Muscle of leg (tissue), 3 donors: ENCODE measurements at regions not wholly inside any gene's neighbourhood (a gene's known extent, or its start where the extent isn't known, plus 50 kb on each side); places are given as distances from the start of the nearest gene placed in this dataset.
"Not testable (repeated sequence)": the region's sequence is repeated elsewhere in the genome, so short reads cannot be mapped to it uniquely, and the experiment has no call there.

ENCODE experiments used
- DNase-seq: peaks from one replicate; pipeline ENCODE4 v3.0.0; 2013
- H3K27ac ChIP-seq: one replicate; pipeline ENCODE4 v1.5.1; 2013; ENCODE audit warnings: mild to moderate bottlenecking, low read length, control low read depth
- H3K27me3 ChIP-seq: one replicate; pipeline ENCODE4 v1.6.1; 2013; ENCODE audit warnings: low read length; ENCODE audit not compliant: control insufficient read depth, insufficient read depth
- H3K36me3 ChIP-seq: one replicate; pipeline ENCODE4 v1.6.1; 2013; ENCODE audit warnings: low read length; ENCODE audit not compliant: control insufficient read depth, insufficient read depth
- H3K4me1 ChIP-seq: one replicate; pipeline ENCODE4 v1.6.1; 2013; ENCODE audit warnings: low read length; ENCODE audit not compliant: control insufficient read depth, insufficient read depth
- H3K4me3 ChIP-seq: one replicate; pipeline ENCODE4 v1.5.1; 2013; ENCODE audit warnings: low read length, control low read depth
- H3K9me3 ChIP-seq: replicated peaks from 2 replicates; pipeline ENCODE4 v1.6.1; 2013; ENCODE audit warnings: low read depth, low read length; ENCODE audit not compliant: control insufficient read depth
- WGBS: methylation state at CpG from one replicate; pipeline ENCODE4 v1.1.5; 2013; ENCODE audit warnings: missing lambda C conversion rate; ENCODE audit not compliant: insufficient coverage; 5-methylcytosine and 5-hydroxymethylcytosine counted together

DNA sequence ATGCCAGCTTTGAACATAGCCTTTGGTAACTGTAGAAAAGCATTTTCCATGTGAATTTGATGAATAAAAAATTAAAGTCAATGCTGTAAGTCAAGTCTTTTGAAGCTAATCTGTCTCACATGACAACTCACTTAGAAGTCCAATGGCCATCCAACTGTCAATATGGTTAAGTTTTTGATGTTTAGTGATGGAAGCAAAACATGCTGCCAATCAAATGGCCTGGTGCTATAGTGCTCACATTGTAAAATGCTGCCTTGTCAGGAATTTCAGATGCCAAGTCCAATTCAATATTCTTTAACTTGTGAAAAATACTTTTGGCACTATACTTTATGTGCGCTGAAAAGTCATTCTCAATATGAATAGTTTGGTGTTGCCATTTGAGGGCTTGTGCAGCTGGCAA lies 1361.8 kb upstream of the ALCAM start:
- H3K27me3 ChIP-seq, result no peaks in the 10 kb centered on the region
- H3K4me1 ChIP-seq, result no peaks in the 10 kb centered on the region
- no peak for DNase-seq
- H3K27ac ChIP-seq, result no peak overlapping the region
- H3K36me3 ChIP-seq, result no peaks in the 10 kb centered on the region
- H3K4me3 ChIP-seq, result no peak overlapping the region
- no peaks in the 10 kb centered on the region for H3K9me3 ChIP-seq
- no CpG with 5 or more reads among the region's 1 CpG for WGBS

DNA sequence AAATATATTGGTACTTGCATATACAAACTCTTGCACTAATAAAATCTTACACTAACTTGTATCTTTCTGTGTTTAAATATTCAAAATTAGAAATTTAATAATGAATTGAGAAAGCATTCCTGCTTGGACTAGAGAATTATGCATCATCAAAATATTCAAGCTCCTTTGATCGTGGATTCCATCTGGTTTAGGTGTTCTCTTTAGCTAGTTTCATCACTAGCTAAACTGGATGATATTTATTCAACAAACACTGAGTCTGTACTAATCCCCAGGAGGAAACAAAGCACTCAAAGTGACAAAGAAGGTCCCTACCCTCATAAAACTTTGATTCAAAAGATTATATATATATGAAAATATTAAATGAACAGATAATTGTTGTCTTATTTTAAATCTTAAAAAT lies 1360.9 kb upstream of the ALCAM start:
- no peaks in the 10 kb centered on the region for H3K27me3 ChIP-seq
- no peaks in the 10 kb centered on the region for H3K9me3 ChIP-seq
- no peaks in the 10 kb centered on the region for H3K36me3 ChIP-seq
- no CpG with 5 or more reads among the region's 1 CpG for WGBS
- H3K27ac ChIP-seq, result no peak overlapping the region
- H3K4me3 ChIP-seq, result no peak overlapping the region
- H3K4me1 ChIP-seq, result no peaks in the 10 kb centered on the region
- no peak for DNase-seq

DNA sequence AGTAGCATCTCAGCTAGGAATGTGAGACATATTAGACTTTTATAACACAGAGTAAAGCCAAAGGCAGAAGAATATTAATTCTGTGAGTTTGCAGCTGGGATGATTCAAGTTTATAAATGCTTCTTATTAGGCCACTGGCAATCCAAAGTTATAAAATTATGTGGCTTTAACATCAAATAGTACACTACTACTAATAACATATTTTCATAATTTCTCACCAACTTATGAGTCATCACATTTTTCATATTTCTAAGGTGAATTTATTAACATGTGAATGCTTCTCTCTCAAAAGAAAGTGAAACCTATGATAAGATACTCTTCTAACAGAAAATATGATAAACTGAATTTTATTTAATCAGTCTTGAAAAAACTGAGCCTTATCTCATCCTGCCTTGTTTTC lies 1348.2 kb upstream of the ALCAM start:
- no peak overlapping the region for H3K4me3 ChIP-seq
- H3K9me3 ChIP-seq, result peaks cover 4% of the 10 kb centered on the region
- H3K27ac ChIP-seq, result no peak overlapping the region
- H3K27me3 ChIP-seq, result no peaks in the 10 kb centered on the region
- no peaks in the 10 kb centered on the region for H3K36me3 ChIP-seq
- no peak for DNase-seq
- no peaks in the 10 kb centered on the region for H3K4me1 ChIP-seq

DNA sequence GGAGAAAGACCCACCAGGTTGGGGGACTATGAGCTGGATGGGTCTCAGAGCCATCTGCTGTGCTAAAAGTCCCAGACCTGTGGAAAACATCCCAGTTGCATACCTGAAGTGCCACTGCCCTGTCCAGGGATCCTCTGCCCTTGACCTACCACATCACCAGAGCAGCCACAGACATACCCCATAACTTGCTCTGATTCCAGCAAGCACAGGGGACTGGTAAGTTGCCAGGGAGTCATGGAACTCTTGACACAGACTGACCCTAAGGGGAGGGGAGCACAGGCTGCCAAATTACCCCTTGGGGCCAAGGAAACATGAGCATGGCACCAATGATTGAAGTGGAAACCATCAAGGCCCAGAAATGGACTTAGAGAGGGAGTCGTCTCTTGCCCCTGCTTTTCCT lies 1335.1 kb upstream of the ALCAM start:
- Histone ChIP-seq H3K27me3 (no peaks in the 10 kb centered on the region), H3K9me3 (peaks cover 8% of the 10 kb centered on the region), H3K4me1 (no peaks in the 10 kb centered on the region), H3K27ac (no peak overlapping the region), H3K36me3 (no peaks in the 10 kb centered on the region), H3K4me3 (no peak overlapping the region)
- DNase-seq, result no peak
- WGBS, result 100% methylated on average over 1 of the region's 1 CpG

DNA sequence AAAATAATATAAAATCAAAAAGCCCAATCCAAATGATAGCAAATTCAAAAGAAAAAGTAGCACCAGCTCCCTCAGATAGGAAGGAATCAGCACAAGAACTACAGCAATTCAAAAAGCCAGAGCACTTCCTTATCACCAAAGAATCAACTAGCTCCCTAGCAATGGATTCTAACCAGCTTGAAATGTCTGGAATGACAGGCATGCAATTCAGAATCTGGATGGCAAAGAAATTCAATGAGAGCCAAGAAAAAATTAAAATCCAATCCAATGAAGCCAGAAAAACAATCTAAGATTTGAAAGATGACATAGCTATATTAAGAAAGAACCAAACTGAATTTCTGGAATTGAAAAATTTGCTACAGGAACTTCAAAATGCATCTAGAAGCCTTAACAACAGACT lies 1334.4 kb upstream of the ALCAM start:
- H3K9me3 ChIP-seq, result peaks cover 8% of the 10 kb centered on the region
- no peak overlapping the region for H3K27ac ChIP-seq
- no peak for DNase-seq
- no peaks in the 10 kb centered on the region for H3K4me1 ChIP-seq
- no peaks in the 10 kb centered on the region for H3K27me3 ChIP-seq
- H3K36me3 ChIP-seq, result no peaks in the 10 kb centered on the region
- no peak overlapping the region for H3K4me3 ChIP-seq

GRCh38 chr3:104040896-104041295 lies 1325.8 kb upstream of the ALCAM start:
- no peak overlapping the region for H3K27ac ChIP-seq
- no peaks in the 10 kb centered on the region for H3K27me3 ChIP-seq
- DNase-seq, result no peak
- H3K4me1 ChIP-seq, result no peaks in the 10 kb centered on the region
- H3K9me3 ChIP-seq, result no peaks in the 10 kb centered on the region
- H3K4me3 ChIP-seq, result no peak overlapping the region
- H3K36me3 ChIP-seq, result no peaks in the 10 kb centered on the region

DNA sequence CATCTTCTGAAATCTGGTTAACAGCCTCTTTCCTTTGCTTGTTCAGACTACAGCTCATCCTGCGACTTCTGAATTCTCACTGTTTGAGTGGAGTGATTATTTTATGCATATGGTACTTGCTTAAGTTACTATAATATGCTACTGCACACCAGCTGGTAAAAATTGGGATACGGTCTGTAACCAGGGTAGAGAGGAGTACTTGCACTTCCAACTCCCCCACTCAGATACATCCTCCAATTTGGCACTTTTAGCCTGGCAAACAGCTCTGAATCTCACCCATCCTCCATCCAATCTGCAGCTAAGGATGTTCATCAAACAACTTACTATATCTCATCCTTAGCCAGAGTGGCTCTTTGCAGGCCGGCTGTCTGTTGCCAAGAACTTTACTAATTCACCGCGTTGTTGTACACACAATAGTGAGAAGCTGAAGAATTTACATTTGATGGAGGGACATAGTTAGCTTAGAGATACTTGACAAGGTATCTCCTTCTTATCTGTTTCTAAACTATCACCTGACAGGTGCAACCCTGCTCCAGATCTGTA lies 1323.6 kb upstream of the ALCAM start:
- DNase-seq, H3K9me3 ChIP-seq, H3K4me3 ChIP-seq, H3K27me3 ChIP-seq, H3K27ac ChIP-seq, H3K4me1 ChIP-seq, H3K36me3 ChIP-seq: not testable (repeated sequence)
- no CpG with 5 or more reads among the region's 5 CpGs for WGBS

DNA sequence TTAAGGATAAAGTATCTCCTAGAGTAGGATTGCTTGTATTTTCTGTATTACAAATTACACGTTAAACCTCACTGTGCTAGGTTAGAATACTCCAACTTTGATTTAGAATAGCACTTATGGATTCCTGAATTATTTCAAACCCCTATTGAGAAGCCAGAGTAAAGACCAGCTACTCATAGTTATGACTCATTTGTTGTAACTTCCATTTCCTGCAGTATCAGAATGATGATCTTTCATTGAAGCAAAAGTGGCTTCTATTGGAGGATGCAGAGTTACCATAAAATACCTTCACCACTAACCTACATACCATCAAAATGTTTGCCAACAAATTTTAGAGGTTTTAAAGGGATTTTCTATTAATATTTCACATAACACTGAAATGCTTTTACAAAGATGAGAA lies 1322.7 kb upstream of the ALCAM start:
- WGBS, result no CpG with 5 or more reads among the region's 1 CpG
- H3K4me1 ChIP-seq, result no peaks in the 10 kb centered on the region
- no peak overlapping the region for H3K27ac ChIP-seq
- no peak for DNase-seq
- H3K36me3 ChIP-seq, result no peaks in the 10 kb centered on the region
- no peaks in the 10 kb centered on the region for H3K9me3 ChIP-seq
- no peaks in the 10 kb centered on the region for H3K27me3 ChIP-seq
- no peak overlapping the region for H3K4me3 ChIP-seq

GRCh38 chr3:104066658-104067057 lies 1300.1 kb upstream of the ALCAM start:
- no peak for DNase-seq
- H3K36me3 ChIP-seq, result no peaks in the 10 kb centered on the region
- no peak overlapping the region for H3K4me3 ChIP-seq
- H3K27me3 ChIP-seq, result no peaks in the 10 kb centered on the region
- H3K4me1 ChIP-seq, result no peaks in the 10 kb centered on the region
- no peaks in the 10 kb centered on the region for H3K9me3 ChIP-seq
- WGBS, result 100% methylated on average over 2 of the region's 2 CpGs
- H3K27ac ChIP-seq, result no peak overlapping the region

DNA sequence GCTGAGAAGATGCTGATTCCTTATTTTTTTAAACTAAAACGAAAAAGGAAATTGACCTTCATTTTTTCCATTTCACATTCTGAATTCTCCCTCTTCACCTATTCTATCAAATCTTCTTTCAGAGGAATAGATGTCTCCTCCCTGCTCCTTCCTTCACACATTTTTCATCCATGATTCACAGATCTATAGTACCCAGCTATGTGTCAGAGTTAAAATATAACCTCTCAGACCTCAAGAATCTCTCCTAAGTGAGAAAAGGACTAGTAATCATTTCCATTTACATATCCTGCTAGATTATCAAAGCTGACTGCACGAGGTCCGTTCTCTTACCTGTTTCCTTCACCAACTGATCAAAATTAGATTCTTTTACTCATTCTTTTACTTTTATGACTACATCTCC lies 1297.6 kb upstream of the ALCAM start:
- Histone ChIP-seq H3K9me3 (no peaks in the 10 kb centered on the region), H3K4me1 (no peaks in the 10 kb centered on the region), H3K27me3 (no peaks in the 10 kb centered on the region), H3K4me3 (no peak overlapping the region), H3K27ac (no peak overlapping the region), H3K36me3 (no peaks in the 10 kb centered on the region)
- WGBS, result no CpG with 5 or more reads among the region's 3 CpGs
- DNase-seq, result no peak

DNA sequence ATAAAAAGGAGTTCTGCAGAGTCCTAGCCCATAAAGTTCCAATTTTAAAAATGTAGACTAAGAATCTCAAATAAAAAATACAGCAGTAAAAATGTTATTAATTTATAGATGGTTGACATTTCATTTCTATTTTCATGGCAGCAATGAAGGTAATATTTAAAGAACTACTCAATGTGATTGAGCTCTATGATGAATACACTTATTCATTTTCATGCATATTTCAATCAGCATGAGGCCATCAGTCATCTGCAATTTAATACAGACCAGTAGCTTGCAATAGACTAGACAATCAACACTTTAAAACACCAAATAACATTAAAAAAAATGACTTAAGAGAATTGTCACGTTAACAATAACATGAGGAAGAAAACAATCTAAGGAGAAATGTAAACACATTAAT lies 1295.8 kb upstream of the ALCAM start:
- no peaks in the 10 kb centered on the region for H3K36me3 ChIP-seq
- WGBS, result no CpG with 5 or more reads among the region's 1 CpG

More for the DNA sequence above, 1295.8 kb upstream of the ALCAM start:
- no peak overlapping the region for H3K27ac ChIP-seq
- DNase-seq, result no peak
- H3K4me3 ChIP-seq, result no peak overlapping the region
- H3K4me1 ChIP-seq, result no peaks in the 10 kb centered on the region
- no peaks in the 10 kb centered on the region for H3K9me3 ChIP-seq
- H3K27me3 ChIP-seq, result no peaks in the 10 kb centered on the region
